GM12878 (cell line): ENCODE measurements at regions not wholly inside any gene's neighbourhood (a gene's known extent, or its start where the extent isn't known, plus 50 kb on each side); places are given as distances from the start of the nearest gene placed in this dataset.

Source experiments
- ATAC-seq: fragments of 200-7000 bp; cut with Tn5 transposase; 3 replicates; pipeline ENCODE4 v1.9.1; 2020; ENCODE audit warnings: mild to moderate bottlenecking, moderate library complexity
- BruUV-seq: library from RNA; stranded (reverse); fragments of 400-500 nt; replicated peaks from 2 replicates; lab custom pipeline; 2021; lab: Mats Ljungman, UMichigan
- CTCF ChIA-PET: fragments of 300-600 bp; sonication (Branson Sonifier 250); formaldehyde crosslinking; extraction: SDS; loops from one replicate; lab custom pipeline; 2021; ENCODE audit warnings: inconsistent platforms; lab: Yijun Ruan, JAX
- POLR2A ChIA-PET: fragments of 350-600 bp; formaldehyde crosslinking; extraction: SDS; loops from one replicate; lab custom pipeline; 2021; ENCODE audit warnings: inconsistent platforms; lab: Charles Lee
- RAD21 ChIA-PET: fragments of 300-600 bp; sonication (Branson Sonifier 250); formaldehyde crosslinking; loops from one replicate; lab custom pipeline; 2023; ENCODE audit warnings: antibody characterized with exemption; ENCODE audit not compliant: unreplicated experiment; lab: Charles Lee
- SMC1A ChIA-PET: fragments of 300-600 bp; sonication (Branson Sonifier 250); formaldehyde crosslinking; loops from one replicate; lab custom pipeline; 2023; ENCODE audit not compliant: unreplicated experiment, uncharacterized antibody; lab: Charles Lee
- DNase-seq: peaks from one replicate; pipeline ENCODE4 v3.0.0-alpha.2; 2011; ENCODE audit warnings: low read depth, low spot score
- FAIRE-seq: peaks from 3 replicates; lab custom pipeline; 2011; peaks lifted over from hg19 to GRCh38; lab: Jason Lieb, UNC
- H2AFZ ChIP-seq: 2 replicates; pipeline ENCODE4 v1.6.0; 2011; ENCODE audit warnings: low read depth, low read length, control low read depth; ENCODE audit not compliant: control insufficient read depth
- H3K27ac ChIP-seq: 2 replicates; pipeline ENCODE4 v1.5.1; 2011; ENCODE audit warnings: control low read depth; ENCODE audit not compliant: control insufficient read depth, insufficient read depth
- H3K27me3 ChIP-seq, 2 experiments: replicated peaks in 1 of 2; 2 replicates each; pipeline versions ENCODE4 v1.6.0 to v1.6.1; 2011; ENCODE audit warnings: low read length in 1 of 2; ENCODE audit not compliant: control insufficient read depth in 2 of 2, insufficient read depth in 2 of 2
- H3K36me3 ChIP-seq, 2 experiments: 2 replicates each; pipeline ENCODE4 v1.5.1; 2011; ENCODE audit warnings: low read length in 1 of 2; ENCODE audit not compliant: control insufficient read depth in 2 of 2, insufficient read depth in 2 of 2
- H3K4me1 ChIP-seq: 2 replicates; pipeline ENCODE4 v1.6.1; 2011; ENCODE audit warnings: mild to moderate bottlenecking, low read length, moderate library complexity, mixed read lengths; ENCODE audit not compliant: control insufficient read depth, insufficient read depth
- H3K4me2 ChIP-seq: 2 replicates; pipeline ENCODE4 v1.6.0; 2011; ENCODE audit warnings: control low read depth; ENCODE audit not compliant: control insufficient read depth, insufficient read depth
- H3K4me3 ChIP-seq: fragments of 200-600 bp; sonication (generic); 2 replicates; pipeline ENCODE4 v1.5.1; 2016
- H3K79me2 ChIP-seq: 2 replicates; pipeline ENCODE4 v1.6.0; 2011; ENCODE audit warnings: low read length; ENCODE audit not compliant: control insufficient read depth, insufficient read depth
- H3K9ac ChIP-seq: 2 replicates; pipeline ENCODE4 v1.8.0; 2011; ENCODE audit warnings: low read length, control low read depth, mixed read lengths; ENCODE audit not compliant: control insufficient read depth, insufficient read depth
- H3K9me3 ChIP-seq: replicated peaks from 3 replicates; pipeline ENCODE4 v1.5.1; 2011; ENCODE audit warnings: mild to moderate bottlenecking, low read length; ENCODE audit not compliant: control insufficient read depth, insufficient read depth
- H4K20me1 ChIP-seq: 2 replicates; pipeline ENCODE4 v1.6.0; 2011; ENCODE audit not compliant: control insufficient read depth, insufficient read depth
- BRCA1 ChIP-seq: IDR thresholded peaks from 2 replicates; pipeline ENCODE4 v1.6.1; 2011; ENCODE audit warnings: low read depth, low read length, improper control_type of control experiment
- CHD4 ChIP-seq: fragments of 200-600 bp; sonication (generic); IDR thresholded peaks from 2 replicates; pipeline ENCODE4 v1.6.1; 2016; ENCODE audit warnings: mild to moderate bottlenecking
- DPF2 ChIP-seq: fragments of 450-650 bp; IDR thresholded peaks from 2 replicates; pipeline ENCODE4 v1.6.1; 2017; ENCODE audit warnings: mild to moderate bottlenecking
- HDAC2 ChIP-seq: fragments of 200-600 bp; sonication (generic); IDR thresholded peaks from 2 replicates; pipeline ENCODE4 v1.6.1; 2017
- HDAC6 ChIP-seq: fragments of 200-600 bp; sonication (generic); IDR thresholded peaks from one replicate; pipeline ENCODE4 v1.8.0; 2017; ENCODE audit warnings: antibody characterized with exemption; ENCODE audit not compliant: unreplicated experiment
- KAT2A ChIP-seq: conservative IDR thresholded peaks from 2 replicates; pipeline ENCODE4 v1.6.1; 2011; ENCODE audit warnings: low read depth, low read length; ENCODE audit not compliant: control insufficient read depth
- MXI1 ChIP-seq: fragments of 150-350 bp; IDR thresholded peaks from 2 replicates; pipeline ENCODE4 v1.6.1; 2011; ENCODE audit warnings: low read depth, mild to moderate bottlenecking, inconsistent platforms, low read length, improper control_type of control experiment
- PAX8 ChIP-seq: fragments of 450-650 bp; IDR thresholded peaks from 2 replicates; pipeline ENCODE4 v1.6.1; 2017; ENCODE audit warnings: mild to moderate bottlenecking, moderate library complexity
- RCOR1 ChIP-seq: conservative IDR thresholded peaks from 2 replicates; pipeline ENCODE4 v1.6.1; 2012; ENCODE audit warnings: low read depth, low read length, improper control_type of control experiment
- RELA ChIP-seq: fragments of 450-650 bp; IDR thresholded peaks from 2 replicates; pipeline ENCODE4 v1.8.0; 2014; ENCODE audit warnings: borderline replicate concordance; ENCODE audit not compliant: partially characterized antibody
- SIN3A ChIP-seq: IDR thresholded peaks from 2 replicates; pipeline ENCODE4 v1.6.1; 2012; ENCODE audit warnings: low read depth, low read length, improper control_type of control experiment
- SIX5 ChIP-seq: IDR thresholded peaks from 2 replicates; pipeline ENCODE4 v1.6.1; 2011; ENCODE audit warnings: mild to moderate bottlenecking, low read depth, low read length, moderate library complexity; ENCODE audit not compliant: severe bottlenecking
- WGBS: methylation state at CpG from one replicate; pipeline ENCODE4 v1.1.6; 2016; ENCODE audit warnings: low lambda C conversion rate; ENCODE audit not compliant: insufficient replicate concordance, insufficient coverage; ENCODE audit errors: missing lambda C conversion rate; 5-methylcytosine and 5-hydroxymethylcytosine counted together
- in situ Hi-C: fragments of 300-500 bp; cut with MboI; formaldehyde crosslinking; loops from 9 replicates; pipeline ENCODE4 v1.14.3; 2018; ENCODE audit warnings: mixed read lengths
- intact Hi-C: fragments of 100-400 bp; cut with micrococcal nuclease; formaldehyde crosslinking; loops from one replicate; pipeline ENCODE4 v1.14.2; 2022; ENCODE audit not compliant: unreplicated experiment
- TF ChIP-seq, protein P1 (sequence below): IDR thresholded peaks from 2 replicates; pipeline ENCODE4 v1.6.1; 2011; ENCODE audit warnings: low read depth, low read length, improper control_type of control experiment, borderline replicate concordance
- TF ChIP-seq, protein P2 (sequence below): fragments of 450-650 bp; IDR thresholded peaks from 2 replicates; pipeline ENCODE4 v1.6.1; 2016; ENCODE audit warnings: mild to moderate bottlenecking

DNA sequence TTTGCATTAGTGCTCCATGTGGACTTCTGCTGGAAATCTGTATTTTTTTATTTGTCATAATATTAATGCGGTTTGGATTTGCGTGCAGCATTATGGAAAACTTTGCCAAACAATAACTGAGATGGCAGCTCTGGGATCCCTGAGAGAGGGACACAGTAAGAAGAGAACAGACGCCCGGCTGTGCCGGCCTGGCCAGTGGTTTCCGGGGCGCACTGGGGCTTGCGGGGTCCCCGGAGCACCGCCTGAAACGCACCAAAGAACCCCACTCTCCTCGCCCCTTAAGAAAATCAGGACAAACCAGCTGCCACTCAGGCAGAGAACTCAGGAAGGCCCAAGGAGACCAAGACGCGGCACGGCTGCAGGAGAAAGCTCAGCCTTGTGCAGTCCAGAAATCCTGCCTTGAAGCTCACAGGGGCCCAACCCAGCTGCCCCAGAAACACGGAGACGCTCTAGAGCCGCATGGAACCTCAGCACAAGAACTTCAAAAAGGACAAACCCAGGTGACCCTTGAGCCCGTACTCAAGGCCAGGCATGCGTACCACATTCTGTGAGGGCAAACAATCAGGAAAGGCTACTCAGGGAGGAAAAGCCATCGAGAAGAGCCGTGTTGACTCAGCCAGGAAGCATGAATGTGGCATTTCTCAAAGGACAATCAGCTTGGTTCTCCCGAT is 226.5 kb upstream of the CDYL start (continued):
- TF ChIP-seq CHD4: no peak
- TF ChIP-seq HDAC2: no peak
- TF ChIP-seq KAT2A: no peak
- no peak for TF ChIP-seq DPF2

DNA sequence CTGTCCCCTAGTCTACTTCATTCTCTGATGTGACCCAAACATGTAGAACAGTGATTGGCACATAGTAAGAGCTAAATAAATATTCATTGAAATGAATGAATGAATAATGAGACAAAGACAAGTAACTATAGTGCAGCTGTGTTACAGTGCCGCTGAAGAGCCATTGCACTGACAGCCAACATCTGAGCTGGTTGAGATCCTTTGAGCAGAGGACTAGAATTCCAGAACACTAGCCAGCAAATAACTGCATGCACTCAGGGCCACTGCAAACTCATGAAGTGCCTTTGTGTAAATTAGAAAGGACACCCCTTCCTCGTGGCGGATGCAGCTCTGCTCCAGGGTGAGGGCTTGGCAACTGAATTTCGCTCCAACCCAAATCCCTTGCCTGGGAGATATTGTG is 230.3 kb upstream of the CDYL start:
- Histone ChIP-seq H3K79me2 (no peaks in the 10 kb centered on the region), H3K9me3 (no peaks in the 10 kb centered on the region), H3K4me2 (no peak overlapping the region), H3K27me3 (peaks cover 0 to 4% of the 10 kb centered on the region in 2 experiments; a peak in 3 of 4 replicates), H2AFZ (no peak overlapping the region), H3K27ac (no peak overlapping the region), H3K36me3 (no peaks in the 10 kb centered on the region), H3K4me3 (no peak overlapping the region), H3K9ac (no peak overlapping the region), H3K4me1 (no peaks in the 10 kb centered on the region), H4K20me1 (no peaks in the 10 kb centered on the region)
- RAD21 ChIA-PET: no interaction called here
- FAIRE-seq (no peak), ATAC-seq (no peak), DNase-seq (no peak)
- in situ Hi-C loops (no loop called here), intact Hi-C loops (no loop called here)
- CTCF ChIA-PET: no interaction called here
- POLR2A ChIA-PET: no interaction called here
- BruUV-seq: no TSS peak
- WGBS: 44% methylated on average over 4 of the region's 4 CpGs
- TF ChIP-seq, protein P1, sequence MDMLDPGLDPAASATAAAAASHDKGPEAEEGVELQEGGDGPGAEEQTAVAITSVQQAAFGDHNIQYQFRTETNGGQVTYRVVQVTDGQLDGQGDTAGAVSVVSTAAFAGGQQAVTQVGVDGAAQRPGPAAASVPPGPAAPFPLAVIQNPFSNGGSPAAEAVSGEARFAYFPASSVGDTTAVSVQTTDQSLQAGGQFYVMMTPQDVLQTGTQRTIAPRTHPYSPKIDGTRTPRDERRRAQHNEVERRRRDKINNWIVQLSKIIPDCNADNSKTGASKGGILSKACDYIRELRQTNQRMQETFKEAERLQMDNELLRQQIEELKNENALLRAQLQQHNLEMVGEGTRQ: no peak
- TF ChIP-seq SIX5 (no peak), BRCA1 (no peak), PAX8 (no peak), SIN3A (no peak), MXI1 (no peak), RELA (no peak), HDAC2 (no peak), HDAC6 (no peak), RCOR1 (no peak)
- TF ChIP-seq, protein P2, sequence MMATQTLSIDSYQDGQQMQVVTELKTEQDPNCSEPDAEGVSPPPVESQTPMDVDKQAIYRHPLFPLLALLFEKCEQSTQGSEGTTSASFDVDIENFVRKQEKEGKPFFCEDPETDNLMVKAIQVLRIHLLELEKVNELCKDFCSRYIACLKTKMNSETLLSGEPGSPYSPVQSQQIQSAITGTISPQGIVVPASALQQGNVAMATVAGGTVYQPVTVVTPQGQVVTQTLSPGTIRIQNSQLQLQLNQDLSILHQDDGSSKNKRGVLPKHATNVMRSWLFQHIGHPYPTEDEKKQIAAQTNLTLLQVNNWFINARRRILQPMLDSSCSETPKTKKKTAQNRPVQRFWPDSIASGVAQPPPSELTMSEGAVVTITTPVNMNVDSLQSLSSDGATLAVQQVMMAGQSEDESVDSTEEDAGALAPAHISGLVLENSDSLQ: no peak
- SMC1A ChIA-PET: no interaction called here
